ENCODE measurements at regions not wholly inside any gene's neighbourhood (a gene's known extent, or its start where the extent isn't known, plus 50 kb on each side); places are given as distances from the start of the nearest gene placed in this dataset.
"Not testable (repeated sequence)": the region's sequence is repeated elsewhere in the genome, so short reads cannot be mapped to it uniquely, and the experiment has no call there.

GRCh38 chr18:59818769-59819168 lies 81.0 kb upstream of the PMAIP1 start:
- H3K27me3 ChIP-seq: no peaks in the 10 kb centered on the region
- H3K36me3 ChIP-seq: no peaks in the 10 kb centered on the region
- no peak overlapping the region for H3K27ac ChIP-seq
- no peaks in the 10 kb centered on the region for H3K9me3 ChIP-seq (replicated peaks)
- no peaks in the 10 kb centered on the region for H3K4me1 ChIP-seq
- DNase-seq: no peak
- no peak overlapping the region for H3K4me3 ChIP-seq

GRCh38 chr18:59814891-59815290 lies 84.9 kb upstream of the PMAIP1 start:
- DNase-seq: no peak
- no peaks in the 10 kb centered on the region for H3K36me3 ChIP-seq
- H3K27ac ChIP-seq: no peak overlapping the region
- H3K4me1 ChIP-seq: no peaks in the 10 kb centered on the region
- H3K4me3 ChIP-seq: no peak overlapping the region
- no peaks in the 10 kb centered on the region for H3K27me3 ChIP-seq
- H3K9me3 ChIP-seq (replicated peaks): no peaks in the 10 kb centered on the region

GRCh38 chr18:59813942-59814341 lies 85.9 kb upstream of the PMAIP1 start:
- no peak for DNase-seq
- Histone ChIP-seq H3K27me3 (no peaks in the 10 kb centered on the region), H3K36me3 (no peaks in the 10 kb centered on the region), H3K4me1 (no peaks in the 10 kb centered on the region), H3K4me3 (no peak overlapping the region), H3K9me3 (replicated peaks) (no peaks in the 10 kb centered on the region), H3K27ac (no peak overlapping the region)

GRCh38 chr18:59810735-59811520 lies 88.9 kb upstream of the PMAIP1 start:
- H3K27me3 ChIP-seq: no peaks in the 10 kb centered on the region
- no peaks in the 10 kb centered on the region for H3K36me3 ChIP-seq
- no peak overlapping the region for H3K27ac ChIP-seq
- no peaks in the 10 kb centered on the region for H3K4me1 ChIP-seq
- no peak for DNase-seq
- H3K9me3 ChIP-seq (replicated peaks): no peaks in the 10 kb centered on the region
- H3K4me3 ChIP-seq: no peak overlapping the region

GRCh38 chr18:59810183-59810582 lies 89.6 kb upstream of the PMAIP1 start:
- H3K4me1 ChIP-seq: no peaks in the 10 kb centered on the region
- H3K36me3 ChIP-seq: no peaks in the 10 kb centered on the region
- no peak overlapping the region for H3K4me3 ChIP-seq
- no peak for DNase-seq
- no peaks in the 10 kb centered on the region for H3K27me3 ChIP-seq
- H3K9me3 ChIP-seq (replicated peaks): no peaks in the 10 kb centered on the region
- no peak overlapping the region for H3K27ac ChIP-seq

- no peak overlapping the region for H3K4me3 ChIP-seq
- no peak for DNase-seq
- no peak overlapping the region for H3K27ac ChIP-seq
Measured at GRCh38 chr18:59802031-59802430, 97.8 kb upstream of the PMAIP1 start.

GRCh38 chr18:59801576-59801975 lies 98.2 kb upstream of the PMAIP1 start:
- Histone ChIP-seq H3K9me3 (replicated peaks) (no peaks in the 10 kb centered on the region), H3K4me3 (no peak overlapping the region), H3K27me3 (no peaks in the 10 kb centered on the region), H3K4me1 (no peaks in the 10 kb centered on the region), H3K36me3 (no peaks in the 10 kb centered on the region), H3K27ac (no peak overlapping the region)
- DNase-seq: no peak

More at GRCh38 chr18:59802031-59802430, 97.8 kb upstream of the PMAIP1 start:
- no peaks in the 10 kb centered on the region for H3K9me3 ChIP-seq (replicated peaks)
- H3K36me3 ChIP-seq: no peaks in the 10 kb centered on the region
- no peaks in the 10 kb centered on the region for H3K4me1 ChIP-seq
- H3K27me3 ChIP-seq: no peaks in the 10 kb centered on the region

GRCh38 chr18:59800897-59801296 lies 98.9 kb upstream of the PMAIP1 start:
- Histone ChIP-seq H3K27me3 (no peaks in the 10 kb centered on the region), H3K4me1 (no peaks in the 10 kb centered on the region), H3K27ac (no peak overlapping the region), H3K9me3 (replicated peaks) (no peaks in the 10 kb centered on the region), H3K36me3 (no peaks in the 10 kb centered on the region), H3K4me3 (no peak overlapping the region)
- DNase-seq: no peak

GRCh38 chr18:59799383-59800015 lies 100.3 kb upstream of the PMAIP1 start:
- DNase-seq: no peak

GRCh38 chr18:59795882-59796281 lies 98.7 kb upstream of the CCBE1 start:
- no peak overlapping the region for H3K27ac ChIP-seq
- no peak for DNase-seq
- no peaks in the 10 kb centered on the region for H3K9me3 ChIP-seq (replicated peaks)
- H3K36me3 ChIP-seq: no peaks in the 10 kb centered on the region
- H3K27me3 ChIP-seq: no peaks in the 10 kb centered on the region
- no peaks in the 10 kb centered on the region for H3K4me1 ChIP-seq
- no peak overlapping the region for H3K4me3 ChIP-seq

More at GRCh38 chr18:59799383-59800015, 100.3 kb upstream of the PMAIP1 start:
- no peaks in the 10 kb centered on the region for H3K9me3 ChIP-seq (replicated peaks)
- H3K36me3 ChIP-seq: no peaks in the 10 kb centered on the region
- H3K27ac ChIP-seq: no peak overlapping the region
- H3K4me3 ChIP-seq: no peak overlapping the region
- H3K27me3 ChIP-seq: no peaks in the 10 kb centered on the region
- no peaks in the 10 kb centered on the region for H3K4me1 ChIP-seq

- H3K4me1 ChIP-seq: no peaks in the 10 kb centered on the region
- H3K27me3 ChIP-seq: no peaks in the 10 kb centered on the region
- DNase-seq: no peak
- H3K36me3 ChIP-seq: no peaks in the 10 kb centered on the region
- no peaks in the 10 kb centered on the region for H3K9me3 ChIP-seq (replicated peaks)
- H3K27ac ChIP-seq: no peak overlapping the region
- H3K4me3 ChIP-seq: no peak overlapping the region
Measured at GRCh38 chr18:59792353-59792752, 95.1 kb upstream of the CCBE1 start.

- not testable (repeated sequence) for H3K36me3 ChIP-seq; H3K4me3 ChIP-seq; H3K4me1 ChIP-seq; H3K9me3 ChIP-seq (replicated peaks); DNase-seq; H3K27me3 ChIP-seq; H3K27ac ChIP-seq
Measured at GRCh38 chr18:59790346-59790936, 93.2 kb upstream of the CCBE1 start.

GRCh38 chr18:59788791-59789106 lies 91.5 kb upstream of the CCBE1 start:
- H3K4me1 ChIP-seq: no peaks in the 10 kb centered on the region
- no peaks in the 10 kb centered on the region for H3K9me3 ChIP-seq (replicated peaks)
- H3K4me3 ChIP-seq: no peak overlapping the region
- H3K36me3 ChIP-seq: no peaks in the 10 kb centered on the region
- no peaks in the 10 kb centered on the region for H3K27me3 ChIP-seq
- H3K27ac ChIP-seq: no peak overlapping the region
- DNase-seq: no peak

GRCh38 chr18:59787998-59788790 lies 91.0 kb upstream of the CCBE1 start:
- no peaks in the 10 kb centered on the region for H3K9me3 ChIP-seq (replicated peaks)
- H3K27me3 ChIP-seq: no peaks in the 10 kb centered on the region
- no peaks in the 10 kb centered on the region for H3K4me1 ChIP-seq
- H3K36me3 ChIP-seq: no peaks in the 10 kb centered on the region
- no peak overlapping the region for H3K27ac ChIP-seq
- no peak for DNase-seq
- no peak overlapping the region for H3K4me3 ChIP-seq

- no peak for DNase-seq
- no peak overlapping the region for H3K4me3 ChIP-seq
- no peak overlapping the region for H3K27ac ChIP-seq
- no peaks in the 10 kb centered on the region for H3K4me1 ChIP-seq
- no peaks in the 10 kb centered on the region for H3K36me3 ChIP-seq
- no peaks in the 10 kb centered on the region for H3K9me3 ChIP-seq (replicated peaks)
- H3K27me3 ChIP-seq: no peaks in the 10 kb centered on the region
Measured at GRCh38 chr18:59784694-59785093, 87.5 kb upstream of the CCBE1 start.
